ENCODE measurements at regions not wholly inside any gene's neighbourhood (a gene's known extent, or its start where the extent isn't known, plus 50 kb on each side); places are given as distances from the start of the nearest gene placed in this dataset.

DNA sequence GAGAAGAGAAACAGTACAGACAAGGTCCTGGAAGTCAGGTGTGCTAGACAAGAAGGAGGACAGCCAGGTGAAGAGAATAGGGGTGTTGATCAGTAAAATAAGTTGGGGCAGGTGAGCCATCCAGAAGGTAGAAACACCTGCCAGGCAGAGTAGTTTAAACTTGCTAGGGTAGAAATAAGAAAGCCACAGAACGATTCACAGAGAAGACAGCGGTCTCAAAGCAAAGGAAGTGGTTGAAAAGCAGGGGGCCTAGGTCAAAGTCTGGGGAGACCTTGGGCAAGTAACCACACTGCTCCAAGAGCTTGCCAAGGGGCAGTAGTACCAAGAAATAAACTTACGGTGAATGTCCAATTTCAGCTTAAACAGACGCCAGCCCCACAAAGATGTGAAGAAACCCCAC, 116.6 kb upstream of the PROX1 start:
- DNase-seq = no peak

DNA sequence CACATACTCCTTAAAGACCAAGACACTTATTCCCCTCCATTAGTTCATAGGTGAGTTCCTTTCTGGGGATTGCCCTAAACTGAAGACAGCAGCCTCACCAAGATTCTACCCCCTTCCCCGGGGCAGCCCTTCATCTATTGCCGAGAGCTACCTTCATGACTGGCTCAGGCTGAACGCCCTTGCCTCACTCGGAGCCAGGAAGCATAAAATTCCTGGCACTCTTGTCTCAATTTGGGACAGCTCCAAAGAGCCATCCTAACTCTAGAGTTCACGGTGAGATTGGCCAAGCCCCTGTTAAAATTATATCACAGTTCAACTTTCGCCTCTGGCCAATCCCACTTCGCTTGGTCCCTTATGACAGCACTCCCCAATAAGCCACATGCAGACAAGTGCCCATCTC, 113.0 kb upstream of the PROX1 start:
- no peak for DNase-seq

DNA sequence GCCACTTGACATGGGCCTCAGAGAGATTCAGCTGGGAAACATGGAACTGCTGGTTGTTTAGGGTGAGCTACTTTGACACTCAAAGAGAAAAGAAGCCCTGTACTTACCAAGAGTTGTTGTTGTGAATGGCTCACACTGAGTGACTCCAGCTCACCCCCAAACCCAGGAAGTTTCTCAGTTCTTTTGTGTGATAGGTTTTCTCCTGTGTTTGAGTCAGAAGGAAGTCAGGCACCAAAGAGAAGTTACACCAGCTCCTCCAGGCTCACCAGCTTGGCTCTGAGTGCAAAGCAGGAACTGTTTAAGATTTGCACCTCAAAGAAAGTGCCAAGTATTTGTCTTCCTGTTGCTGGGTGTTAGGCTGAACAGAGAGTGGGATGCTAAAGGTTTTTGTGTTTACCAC, 111.2 kb upstream of the PROX1 start:
- no peak for DNase-seq

DNA sequence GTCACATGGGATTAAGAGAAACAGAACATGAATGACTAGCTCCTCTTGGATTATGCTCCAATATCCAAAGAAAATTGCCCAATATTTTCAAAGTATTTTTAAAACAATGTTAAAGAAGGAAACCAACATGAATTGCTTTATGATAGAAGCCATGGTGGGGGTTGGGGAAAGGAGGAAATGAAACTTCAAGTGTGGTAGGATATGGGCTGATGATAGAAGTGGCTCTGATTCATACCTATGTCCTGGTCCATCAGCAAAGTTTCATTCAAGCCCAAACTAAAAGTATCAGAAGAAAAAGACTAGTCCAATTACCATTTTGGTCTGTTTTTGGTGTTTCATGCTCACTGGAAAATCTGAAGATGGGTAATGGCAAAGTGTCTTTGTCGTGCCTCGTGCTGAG, 104.2 kb upstream of the PROX1 start:
- DNase-seq = no peak

DNA sequence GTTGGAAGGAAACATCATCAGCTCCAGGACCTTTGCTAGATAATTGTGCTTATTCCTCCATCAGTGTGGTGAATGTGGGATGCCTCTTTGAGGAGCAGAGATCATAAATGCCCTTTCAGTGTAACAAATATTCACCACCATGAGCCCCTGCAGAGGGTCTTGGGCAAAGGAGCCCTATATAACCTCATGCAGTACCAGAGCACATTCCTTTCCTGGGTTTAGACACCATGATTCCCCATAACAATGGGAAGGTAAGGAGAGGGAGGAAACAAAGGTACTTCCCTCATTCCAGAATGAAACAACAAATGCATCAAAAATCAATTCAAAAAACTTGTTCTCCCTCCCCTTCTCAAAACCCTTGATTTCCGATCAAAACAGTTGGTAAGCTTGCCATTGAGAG, 103.4 kb upstream of the PROX1 start:
- no peak for DNase-seq

DNA sequence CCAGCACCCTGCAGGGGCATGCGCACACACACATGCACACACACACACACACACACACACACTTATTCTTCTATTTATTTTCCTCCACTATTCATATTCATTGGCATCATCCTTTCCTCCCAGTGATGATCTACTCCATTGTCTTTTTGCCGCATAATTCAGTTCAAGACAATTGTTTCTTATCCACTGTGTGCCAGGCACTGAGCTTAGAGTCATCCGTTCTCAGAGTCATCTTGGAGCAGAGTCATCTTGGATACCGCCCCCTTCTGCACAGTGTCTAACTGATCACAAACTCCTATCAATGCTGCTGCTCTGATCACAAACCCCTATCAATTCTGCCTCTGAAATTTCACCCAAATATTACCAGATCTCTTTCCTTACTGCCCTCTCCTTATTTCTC, 102.8 kb upstream of the PROX1 start:
- no peak for DNase-seq

DNA sequence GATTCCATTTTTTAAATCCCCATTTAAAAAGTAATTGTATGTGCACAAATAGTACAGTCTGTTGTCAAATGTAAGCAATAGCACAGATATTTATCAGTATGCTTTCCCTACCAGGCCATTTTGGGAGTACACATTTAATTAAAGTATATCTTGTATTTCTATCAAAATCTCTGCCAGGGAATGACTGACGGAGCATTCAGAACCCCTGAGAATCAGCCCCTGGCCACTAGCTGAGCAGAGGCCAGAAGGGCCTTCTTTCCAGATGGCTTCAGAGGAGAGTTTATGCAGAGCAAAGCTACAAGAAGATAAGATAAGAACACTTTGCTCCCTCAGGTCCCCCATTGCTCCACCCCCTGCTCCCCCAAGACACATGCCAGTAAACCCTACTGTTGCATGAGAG, 99.9 kb upstream of the PROX1 start:
- DNase-seq = no peak

DNA sequence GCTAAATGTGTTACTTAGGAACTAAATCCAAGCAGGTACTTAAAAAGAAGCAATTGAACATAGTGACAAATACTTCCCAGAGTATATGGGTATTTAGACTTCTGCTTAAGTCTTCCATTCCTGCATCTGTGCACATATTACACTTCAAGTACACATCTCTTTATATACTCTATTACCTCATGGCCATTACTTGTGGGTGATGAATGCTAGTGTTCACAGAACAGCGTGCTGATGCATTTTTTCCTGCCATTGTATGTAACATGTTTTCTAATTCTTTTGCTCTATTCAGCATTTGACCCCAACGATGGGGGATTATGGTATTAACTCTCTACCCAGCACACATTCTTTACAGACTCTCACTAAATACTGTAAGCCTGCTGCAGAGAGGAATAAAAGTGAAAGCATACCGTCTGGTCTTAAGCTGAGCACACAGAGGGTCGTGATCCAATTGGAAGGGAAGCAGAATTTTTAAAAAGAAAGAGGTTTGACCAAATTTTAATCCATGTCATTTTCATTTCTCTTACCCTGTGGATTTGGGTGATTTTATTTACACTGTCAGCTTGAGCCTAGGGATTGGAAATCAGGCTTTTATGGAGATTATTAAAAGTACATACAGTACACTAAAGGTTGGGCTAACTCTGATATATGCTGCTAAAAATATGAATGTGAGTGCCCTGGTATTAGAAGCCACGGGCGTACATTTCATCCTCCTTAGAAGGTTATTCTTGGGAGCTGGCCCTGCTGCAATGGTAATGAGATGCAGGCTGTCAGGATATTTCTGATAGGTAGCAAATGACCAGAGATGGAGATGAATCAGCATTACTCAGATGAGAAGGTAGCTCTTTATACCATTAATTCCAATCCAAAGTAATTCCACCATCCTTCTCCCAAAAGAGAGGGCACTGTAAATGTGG, 95.5 kb upstream of the PROX1 start:
- no peak for DNase-seq

DNA sequence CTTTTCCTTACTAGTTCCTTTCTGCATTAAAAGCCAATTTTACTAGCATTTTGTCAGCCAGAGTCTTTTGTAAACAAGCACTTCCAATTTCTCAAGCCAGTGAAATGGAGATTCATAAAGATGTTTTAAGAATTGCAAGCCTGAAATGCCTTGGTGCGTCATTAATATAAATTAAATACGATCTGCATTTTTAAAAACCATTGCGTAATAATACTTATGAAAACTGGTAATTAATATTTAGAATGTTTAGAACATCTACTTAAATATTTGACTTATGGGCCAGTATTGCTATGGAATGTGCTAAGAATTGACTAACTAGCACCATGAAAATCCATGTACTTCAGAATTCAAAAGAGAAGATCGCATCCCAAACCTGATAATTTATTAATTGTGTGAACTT, 89.1 kb upstream of the PROX1 start:
- DNase-seq = no peak

DNA sequence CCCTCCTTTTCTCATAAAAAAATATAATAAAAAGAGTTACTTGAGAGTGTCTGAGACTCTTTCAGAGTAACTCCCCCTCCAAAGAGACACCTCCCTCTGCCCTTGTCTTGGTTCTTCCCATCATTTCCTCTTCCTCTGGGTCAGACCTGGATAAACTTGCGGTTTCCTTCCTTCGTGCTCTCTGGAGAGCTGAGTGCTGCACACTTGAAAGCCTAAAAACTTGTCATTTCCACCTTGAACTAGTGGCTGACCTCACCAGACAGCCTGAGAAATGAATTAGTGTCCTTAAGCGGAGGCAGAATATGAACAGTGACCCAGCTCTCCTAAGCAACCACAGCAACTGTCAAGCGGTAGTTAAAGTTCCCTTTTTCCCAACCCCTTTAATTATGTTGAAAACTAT, 88.4 kb upstream of the PROX1 start:
- DNase-seq = no peak

DNA sequence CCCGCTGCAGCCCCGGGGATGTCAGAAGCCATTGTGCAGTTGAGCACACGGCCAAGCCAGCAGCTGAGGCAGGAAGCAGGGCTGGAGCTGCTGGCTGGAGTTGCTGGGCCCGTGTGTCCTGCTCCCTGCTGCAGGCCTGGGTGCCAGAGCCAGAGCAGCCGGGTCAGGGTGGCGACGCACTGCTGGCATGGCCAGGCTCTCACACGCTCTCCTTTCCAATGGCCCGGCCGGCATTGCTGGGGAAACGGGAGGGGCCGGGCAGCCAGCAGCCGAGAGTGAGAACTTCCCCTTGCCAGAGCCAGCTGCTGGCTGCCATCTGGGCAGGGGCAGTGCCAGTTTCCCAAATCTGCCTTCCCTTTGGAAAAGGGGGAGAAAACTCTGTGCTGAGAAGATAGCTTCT, 82.4 kb upstream of the PROX1 start:
- DNase-seq = no peak

DNA sequence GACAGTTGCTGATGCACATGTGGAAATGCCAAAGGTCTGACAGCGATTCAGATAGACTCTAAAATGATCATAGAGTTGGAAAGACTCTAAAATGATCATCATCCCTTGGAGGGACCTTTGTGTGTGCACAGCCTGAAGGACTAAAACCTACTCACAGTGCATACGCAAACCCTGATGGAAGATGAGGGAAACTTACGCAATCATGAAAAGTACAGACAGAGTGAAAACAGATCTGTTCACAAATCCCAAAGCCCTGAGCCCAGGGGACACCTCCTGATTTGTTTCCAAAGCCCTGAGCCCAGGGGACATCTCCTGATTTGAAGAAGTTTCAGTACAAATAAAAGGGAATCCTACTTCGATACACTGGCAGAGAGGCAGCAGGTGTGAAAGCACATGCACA, 79.3 kb upstream of the PROX1 start:
- DNase-seq = no peak

DNA sequence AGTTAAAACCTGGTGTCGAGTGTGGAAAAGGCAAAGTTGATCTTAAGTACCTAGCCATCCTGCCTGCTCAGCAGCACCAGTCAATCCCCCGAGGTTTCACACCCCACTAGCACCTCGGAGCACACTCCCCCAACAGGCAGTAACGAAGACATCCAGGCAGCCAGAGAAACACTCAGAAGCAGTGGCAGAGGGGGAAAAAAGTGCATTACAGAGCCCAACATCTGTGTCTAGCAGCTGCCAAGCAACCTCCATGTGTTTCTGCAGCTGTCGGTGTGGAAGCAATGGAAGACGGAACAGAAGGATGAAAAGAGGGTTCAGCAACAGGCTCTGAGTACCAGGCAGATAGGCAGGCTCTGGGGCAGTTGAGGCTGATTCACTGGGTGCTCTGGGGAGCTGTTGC, 73.4 kb upstream of the PROX1 start:
- no peak for DNase-seq

DNA sequence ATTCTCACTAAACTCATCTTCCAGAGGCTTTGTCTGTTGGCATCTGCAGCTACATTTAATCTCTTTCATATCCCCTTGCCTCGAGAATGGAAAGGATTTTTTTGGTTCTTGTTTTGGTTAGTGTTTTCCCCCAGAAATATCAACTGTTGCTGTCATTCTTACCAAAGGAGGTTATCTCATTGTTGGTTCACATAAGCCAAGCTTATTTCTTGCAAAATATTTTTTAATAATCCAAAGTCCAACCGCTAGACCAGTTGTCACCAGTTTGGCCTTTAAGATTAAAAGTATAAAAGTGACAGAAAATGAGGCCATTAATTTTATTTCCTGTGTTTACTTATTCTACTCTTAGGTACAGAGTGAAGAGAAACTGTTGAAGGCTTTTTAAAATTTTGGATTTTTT, 66.5 kb upstream of the PROX1 start:
- no peak for DNase-seq

DNA sequence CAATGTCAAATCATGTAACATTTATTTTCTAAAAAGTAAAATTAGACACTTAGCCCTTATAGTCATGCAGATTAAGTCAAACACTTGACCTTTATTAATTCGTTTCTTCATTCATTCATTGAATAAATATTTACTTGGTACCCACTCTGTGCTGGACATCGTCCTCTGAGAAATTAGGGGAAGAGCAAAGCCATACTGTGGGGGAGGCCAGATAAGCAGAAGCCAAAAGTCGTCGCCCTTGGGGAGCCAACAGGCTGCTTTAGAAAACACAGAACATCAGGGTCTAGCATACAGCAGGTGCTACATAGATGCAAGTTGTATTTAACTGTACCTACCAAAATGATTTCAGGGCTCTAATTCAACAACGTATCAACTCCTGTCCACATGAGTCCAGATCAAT, 66.1 kb upstream of the PROX1 start:
- no peak for DNase-seq

DNA sequence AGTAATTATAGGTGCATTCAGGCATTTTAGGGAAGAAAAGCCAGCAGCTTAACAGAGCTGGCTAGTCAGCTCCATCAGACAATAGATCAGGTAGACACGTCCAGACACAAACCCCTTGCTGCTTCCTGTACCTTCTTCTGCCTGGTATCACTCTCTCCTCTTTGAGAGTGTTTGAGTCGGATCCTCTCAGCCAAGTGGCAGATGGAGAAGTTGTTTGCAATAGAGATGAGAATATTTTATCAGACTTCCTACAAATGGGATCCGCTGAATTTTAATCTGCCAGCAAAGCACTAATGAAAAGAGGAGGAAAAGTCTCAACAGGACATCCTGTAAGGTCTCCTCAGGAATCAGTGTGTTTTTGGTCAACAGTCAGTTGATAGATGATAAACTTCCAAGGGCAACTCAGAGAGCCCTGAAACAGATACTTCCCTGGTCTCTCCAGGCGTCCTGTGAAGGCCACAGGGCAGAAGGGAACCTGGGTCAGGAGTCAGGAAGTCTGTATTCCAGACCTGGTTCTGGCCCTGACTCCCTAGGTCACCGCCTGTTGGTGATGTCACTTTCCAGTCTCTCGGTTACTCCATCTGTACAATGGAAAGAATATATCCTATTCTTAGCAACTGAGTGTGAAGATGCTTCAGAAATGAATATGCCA, 62.1 kb upstream of the PROX1 start:
- DNase-seq = no peak

DNA sequence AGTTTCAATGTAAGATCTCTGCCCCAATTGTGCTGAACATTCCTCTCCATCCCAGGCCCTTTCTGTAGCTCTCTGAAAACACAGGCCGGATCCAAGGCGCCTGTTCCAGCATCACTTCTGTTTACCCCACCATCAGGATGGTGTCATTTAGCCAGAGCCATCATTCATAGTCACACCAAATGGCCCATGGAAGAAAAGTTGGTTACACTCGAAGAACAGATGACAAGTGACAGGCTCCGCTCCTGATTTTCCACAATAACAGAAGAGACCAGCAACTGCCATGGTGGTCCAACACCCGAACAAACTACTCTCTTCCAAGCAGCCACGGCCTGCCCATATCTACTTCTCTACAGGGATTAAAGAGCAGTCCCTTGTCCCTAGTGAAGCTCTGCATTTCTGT, 59.9 kb upstream of the PROX1 start:
- DNase-seq = peak; percentile 7

DNA sequence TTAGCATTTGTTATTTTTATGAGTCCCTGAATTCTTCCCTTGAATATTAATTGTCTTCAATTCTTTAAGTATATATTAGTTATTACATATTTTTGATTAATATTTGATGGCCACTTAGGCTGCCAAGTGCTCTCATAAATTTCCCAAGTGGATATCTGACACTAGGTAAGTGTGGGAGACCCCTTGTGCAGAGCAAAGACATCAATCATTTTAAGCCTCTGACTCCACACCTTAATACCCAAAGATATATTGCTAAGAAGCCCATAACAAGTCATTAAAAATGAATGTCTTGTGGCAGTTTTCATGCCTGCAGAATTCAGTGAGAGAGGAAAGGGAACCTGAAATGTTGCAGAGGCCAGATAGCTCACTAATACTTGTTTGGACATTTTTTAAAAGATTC, 58.4 kb upstream of the PROX1 start:
- no peak for DNase-seq

DNA sequence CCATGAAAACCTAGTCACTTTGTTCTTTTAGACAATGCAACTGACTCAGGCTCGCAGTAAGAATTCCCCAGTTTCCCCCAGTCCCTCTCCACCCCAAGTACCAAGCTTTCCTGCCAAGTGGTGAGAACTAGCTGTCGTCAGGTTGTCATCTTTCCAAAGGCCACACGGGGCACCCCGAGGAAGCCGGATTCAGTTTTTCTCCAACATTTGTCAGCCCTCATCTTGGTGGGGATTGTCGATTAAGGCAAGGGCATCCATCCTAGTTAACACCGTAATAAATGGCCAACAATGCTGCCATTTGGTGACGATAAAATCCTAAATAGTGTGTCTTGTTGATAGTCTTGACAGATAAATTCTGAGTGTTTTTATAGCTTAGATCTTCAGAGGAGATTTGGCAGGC, 55.9 kb upstream of the PROX1 start:
- DNase-seq = no peak

DNA sequence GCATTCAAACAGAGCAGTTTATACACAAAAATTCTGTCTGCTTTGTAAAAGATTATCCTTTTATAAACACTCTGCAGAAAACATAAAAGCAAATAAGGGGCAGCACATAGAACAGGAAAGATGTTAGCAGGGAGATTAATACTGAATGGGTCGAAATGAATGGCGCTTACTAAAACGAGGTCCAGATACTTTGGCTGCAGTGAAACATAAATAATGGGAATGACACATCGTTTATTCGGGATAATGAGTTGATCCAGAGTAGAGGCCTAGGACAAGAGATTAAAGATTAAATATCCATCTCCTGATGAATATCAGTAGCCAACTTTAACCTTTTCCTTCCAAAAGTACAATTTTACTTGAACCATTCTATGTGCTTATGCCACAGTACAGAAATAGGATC, 54.4 kb upstream of the PROX1 start:
- no peak for DNase-seq

DNA sequence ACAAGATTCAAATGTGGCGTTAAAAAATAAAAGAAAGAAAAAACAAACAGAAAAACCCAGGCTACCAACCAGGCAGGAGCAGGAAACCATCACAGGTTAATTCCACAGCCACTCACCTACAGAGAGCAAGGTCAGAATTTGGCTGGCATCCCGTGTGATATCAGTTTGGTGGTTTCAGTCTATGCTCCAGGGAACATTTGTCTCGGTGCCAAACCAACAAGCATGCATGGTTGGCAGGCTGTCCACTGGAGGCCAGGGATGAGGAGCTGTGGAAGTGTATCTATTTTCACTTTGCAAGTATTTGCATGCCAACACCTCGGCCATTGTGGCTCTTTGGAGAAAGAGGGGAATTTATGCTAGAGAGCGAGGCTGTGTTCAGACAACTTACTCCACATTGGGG, 53.1 kb upstream of the PROX1 start:
- DNase-seq = no peak

DNA sequence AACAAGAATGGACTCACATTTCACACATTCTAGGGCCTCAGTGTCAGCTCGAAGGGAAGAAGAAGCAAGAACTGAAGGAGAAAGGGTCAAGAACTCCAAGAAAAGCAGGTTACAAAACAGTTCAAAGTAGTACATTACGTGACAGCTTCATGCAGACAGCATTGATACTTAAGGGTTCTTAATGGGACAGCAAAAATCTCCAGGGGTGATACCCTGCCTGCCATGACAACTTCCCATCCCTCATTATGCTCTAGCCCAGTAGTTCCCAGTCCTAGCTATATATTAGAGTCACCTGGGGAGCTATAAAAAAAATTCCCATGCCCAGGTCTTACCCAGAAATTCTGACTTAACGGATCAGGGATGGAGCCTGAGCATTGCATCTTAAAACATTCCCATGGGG, 51.2 kb upstream of the PROX1 start:
- DNase-seq = no peak

All from renal pelvis (tissue), 1 donor.